Common myeloid progenitor, CD34-positive (primary cell): ENCODE measurements at regions not wholly inside any gene's neighbourhood (a gene's known extent, or its start where the extent isn't known, plus 50 kb on each side); places are given as distances from the start of the nearest gene placed in this dataset.

Source experiments
- CTCF ChIA-PET: fragments of 350-600 bp; sonication (Branson Sonifier 250); formaldehyde crosslinking; loops from one replicate; lab custom pipeline; 2021; ENCODE audit warnings: antibody characterized with exemption; lab: Charles Lee
- POLR2A ChIA-PET: fragments of 350-600 bp; sonication (Branson Sonifier 250); formaldehyde crosslinking; loops from one replicate; lab custom pipeline; 2021; ENCODE audit warnings: antibody characterized with exemption; lab: Charles Lee
- DNase-seq, 3 donors: peaks; one replicate each; pipeline versions ENCODE4 v3.0.0 to v3.0.0-alpha.2; 2013
- H3K27ac ChIP-seq, 2 experiments: 1 replicate in 1 of 2; 2 replicates in 1 of 2; pipeline ENCODE4 v1.7.0; 2013; ENCODE audit warnings: inconsistent platforms in 2 of 2, low read length in 2 of 2, mild to moderate bottlenecking in 2 of 2, low read depth in 1 of 2, moderate library complexity in 1 of 2; ENCODE audit not compliant: severe bottlenecking in 2 of 2, insufficient read depth in 1 of 2, poor library complexity in 1 of 2
- H3K27me3 ChIP-seq, 5 experiments: replicated peaks in 2 of 5; 1 replicate in 3 of 5; 2 replicates in 2 of 5; pipeline versions ENCODE4 v1.6.1 to v1.7.0; 2013; ENCODE audit warnings: low read length in 4 of 5, mild to moderate bottlenecking in 2 of 5, moderate library complexity in 2 of 5, inconsistent platforms in 1 of 5; ENCODE audit not compliant: insufficient read depth in 5 of 5, control insufficient read depth in 4 of 5
- H3K36me3 ChIP-seq, 4 experiments: 1 replicate in 2 of 4; 2 replicates in 2 of 4; pipeline versions ENCODE4 v1.6.1 to v1.7.0; 2013; ENCODE audit warnings: low read length in 3 of 4, control low read depth in 1 of 4, mild to moderate bottlenecking in 1 of 4; ENCODE audit not compliant: control insufficient read depth in 4 of 4, insufficient read depth in 4 of 4
- H3K4me1 ChIP-seq, 4 experiments: 1 replicate in 3 of 4; 2 replicates in 1 of 4; pipeline versions ENCODE4 v1.6.1 to v1.7.1; 2013; ENCODE audit warnings: low read length in 3 of 4, mild to moderate bottlenecking in 3 of 4, control low read depth in 1 of 4, inconsistent platforms in 1 of 4, moderate library complexity in 1 of 4; ENCODE audit not compliant: control insufficient read depth in 4 of 4, insufficient read depth in 4 of 4; ENCODE audit errors: control extremely low read depth in 1 of 4
- H3K4me3 ChIP-seq, 7 experiments: 1 replicate in 4 of 7; 2 replicates in 3 of 7; pipeline versions ENCODE4 v1.5.1 to v1.7.0; 2013; ENCODE audit warnings: mild to moderate bottlenecking in 7 of 7, low read length in 6 of 7, moderate library complexity in 6 of 7, inconsistent platforms in 2 of 7, low read depth in 2 of 7, control low read depth in 1 of 7; ENCODE audit not compliant: insufficient read depth in 4 of 7, control insufficient read depth in 1 of 7; ENCODE audit errors: extremely low read depth in 1 of 7
- H3K9me3 ChIP-seq, 5 experiments: 1 replicate in 4 of 5; 2 replicates in 1 of 5; pipeline versions ENCODE4 v1.6.1 to v1.7.1; 2013; ENCODE audit warnings: low read length in 4 of 5, mild to moderate bottlenecking in 2 of 5, inconsistent platforms in 1 of 5, low read depth in 1 of 5, moderate library complexity in 1 of 5; ENCODE audit not compliant: control insufficient read depth in 4 of 5, insufficient read depth in 2 of 5; ENCODE audit errors: control extremely low read depth in 1 of 5
- WGBS: methylation state at CpG from one replicate; pipeline ENCODE4 v1.1.5; 2013; ENCODE audit not compliant: insufficient coverage; 5-methylcytosine and 5-hydroxymethylcytosine counted together

- no peak for DNase-seq
- POLR2A ChIA-PET, result no interaction called here
- CTCF ChIA-PET, result no interaction called here
- 100% methylated on average over 1 of the region's 1 CpG for WGBS
- no peaks in the 10 kb centered on the region for H3K36me3 ChIP-seq
- no peak overlapping the region for H3K27ac ChIP-seq
- peaks cover 0 to 9% (median 4%) of the 10 kb centered on the region in 5 experiments for H3K9me3 ChIP-seq
- H3K27me3 ChIP-seq, result no peaks in the 10 kb centered on the region
- no peak overlapping the region for H3K4me3 ChIP-seq
- no peaks in the 10 kb centered on the region for H3K4me1 ChIP-seq
These were observed 271.3 kb downstream of the PCDH20 start for GRCh38 chr13:61144301-61144700.

DNA sequence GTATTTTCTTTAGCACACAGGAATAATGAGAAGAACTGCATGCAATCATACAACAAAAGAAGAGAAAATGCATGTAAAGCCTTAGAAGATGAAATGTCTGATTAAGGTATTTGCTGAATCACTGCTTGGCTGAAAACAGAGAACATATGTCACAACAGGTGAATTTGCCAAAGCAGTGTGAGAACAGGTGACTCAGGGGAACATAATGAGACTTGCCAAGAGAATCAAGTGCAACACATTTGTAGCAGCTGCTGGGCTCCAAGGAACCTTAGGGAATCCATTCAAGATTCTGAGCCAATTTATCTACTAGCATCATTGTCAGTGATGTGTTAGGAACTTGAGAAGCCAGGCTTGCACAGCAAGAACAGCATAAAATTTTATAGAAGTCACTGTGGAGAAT is 273.1 kb downstream of the PCDH20 start:
- ChIA-PET CTCF (no interaction called here), POLR2A (no interaction called here)
- Histone ChIP-seq H3K4me1 (no peaks in the 10 kb centered on the region), H3K36me3 (no peaks in the 10 kb centered on the region), H3K4me3 (no peak overlapping the region), H3K27ac (no peak overlapping the region), H3K27me3 (no peaks in the 10 kb centered on the region), H3K9me3 (peaks cover 0 to 9% (median 4%) of the 10 kb centered on the region in 5 experiments)
- DNase-seq, result no peak

DNA sequence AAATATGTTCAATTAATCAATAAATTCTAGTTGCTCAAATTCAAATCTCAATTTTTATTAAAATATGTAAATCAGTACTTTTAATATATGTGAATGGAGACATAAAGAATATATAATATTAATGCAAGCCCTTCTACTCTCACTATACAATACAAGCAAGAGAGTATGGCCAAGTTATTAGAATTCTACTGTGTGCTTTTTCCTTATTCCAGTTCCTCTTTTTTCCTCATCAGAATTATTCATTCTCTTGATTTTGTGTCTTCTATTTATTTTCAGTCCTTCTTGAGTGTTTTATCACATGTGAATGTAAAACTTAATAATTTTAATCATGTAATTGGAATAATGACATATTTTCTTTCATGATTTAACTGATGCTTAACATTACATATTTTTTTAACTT is 276.8 kb downstream of the PCDH20 start:
- Histone ChIP-seq H3K27me3 (no peaks in the 10 kb centered on the region), H3K9me3 (no peaks in the 10 kb centered on the region), H3K36me3 (no peaks in the 10 kb centered on the region), H3K4me3 (no peak overlapping the region), H3K27ac (no peak overlapping the region), H3K4me1 (no peaks in the 10 kb centered on the region)
- no peak for DNase-seq
- ChIA-PET POLR2A (no interaction called here), CTCF (no interaction called here)

DNA sequence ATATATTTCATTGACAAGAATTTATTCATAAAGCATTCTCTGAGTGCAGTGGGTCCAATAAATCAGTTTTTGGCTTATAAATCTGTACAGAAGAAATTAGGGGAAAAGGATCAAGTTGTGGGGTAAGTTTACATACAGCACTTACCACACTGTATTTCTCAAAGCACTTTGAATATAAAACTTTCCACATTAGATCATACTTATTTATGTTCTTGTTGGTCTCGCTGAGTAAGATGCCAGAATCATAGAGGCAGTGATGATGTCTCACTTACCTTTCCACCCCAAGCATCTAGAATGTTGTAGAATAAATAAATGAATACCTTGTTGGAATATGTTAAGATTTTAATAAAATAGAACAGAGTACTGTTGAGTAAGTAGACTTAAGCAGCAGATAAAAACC is 279.1 kb downstream of the PCDH20 start:
- no peaks in the 10 kb centered on the region for H3K36me3 ChIP-seq
- WGBS, result no CpG with 5 or more reads among the region's 1 CpG
- H3K9me3 ChIP-seq, result no peaks in the 10 kb centered on the region
- ChIA-PET CTCF (interaction anchor here (1.3 kb wide), 1 partner anchor 20 kb away, joined by 3 read pairs; no protein-coding TSS in a partner anchor), POLR2A (no interaction called here)
- H3K27me3 ChIP-seq, result no peaks in the 10 kb centered on the region
- no peaks in the 10 kb centered on the region for H3K4me1 ChIP-seq
- no peak overlapping the region for H3K27ac ChIP-seq
- H3K4me3 ChIP-seq, result no peak overlapping the region
- no peak for DNase-seq

- ChIA-PET CTCF (interaction anchor here (1.3 kb wide), 1 partner anchor 21 kb away, joined by 3 read pairs; no protein-coding TSS in a partner anchor), POLR2A (no interaction called here)
- Histone ChIP-seq H3K27me3 (no peaks in the 10 kb centered on the region), H3K4me1 (no peaks in the 10 kb centered on the region), H3K4me3 (no peak overlapping the region), H3K27ac (no peak overlapping the region), H3K36me3 (no peaks in the 10 kb centered on the region), H3K9me3 (no peaks in the 10 kb centered on the region)
- WGBS, result 100% methylated on average over 1 of the region's 4 CpGs
- DNase-seq, result no peak
These were observed 279.6 kb downstream of the PCDH20 start for GRCh38 chr13:61136093-61136492.

- H3K36me3 ChIP-seq, result no peaks in the 10 kb centered on the region
- CTCF ChIA-PET, result interaction anchor here (1.3 kb wide), 1 partner anchor 21 kb away, joined by 3 read pairs; no protein-coding TSS in a partner anchor
- no peaks in the 10 kb centered on the region for H3K27me3 ChIP-seq
- no peaks in the 10 kb centered on the region for H3K4me1 ChIP-seq
- no peak overlapping the region for H3K4me3 ChIP-seq
- POLR2A ChIA-PET, result no interaction called here
- no CpG with 5 or more reads among the region's 2 CpGs for WGBS
- no peak overlapping the region for H3K27ac ChIP-seq
- no peak for DNase-seq
- no peaks in the 10 kb centered on the region for H3K9me3 ChIP-seq
These were observed 280.1 kb downstream of the PCDH20 start for GRCh38 chr13:61135583-61135982.

DNA sequence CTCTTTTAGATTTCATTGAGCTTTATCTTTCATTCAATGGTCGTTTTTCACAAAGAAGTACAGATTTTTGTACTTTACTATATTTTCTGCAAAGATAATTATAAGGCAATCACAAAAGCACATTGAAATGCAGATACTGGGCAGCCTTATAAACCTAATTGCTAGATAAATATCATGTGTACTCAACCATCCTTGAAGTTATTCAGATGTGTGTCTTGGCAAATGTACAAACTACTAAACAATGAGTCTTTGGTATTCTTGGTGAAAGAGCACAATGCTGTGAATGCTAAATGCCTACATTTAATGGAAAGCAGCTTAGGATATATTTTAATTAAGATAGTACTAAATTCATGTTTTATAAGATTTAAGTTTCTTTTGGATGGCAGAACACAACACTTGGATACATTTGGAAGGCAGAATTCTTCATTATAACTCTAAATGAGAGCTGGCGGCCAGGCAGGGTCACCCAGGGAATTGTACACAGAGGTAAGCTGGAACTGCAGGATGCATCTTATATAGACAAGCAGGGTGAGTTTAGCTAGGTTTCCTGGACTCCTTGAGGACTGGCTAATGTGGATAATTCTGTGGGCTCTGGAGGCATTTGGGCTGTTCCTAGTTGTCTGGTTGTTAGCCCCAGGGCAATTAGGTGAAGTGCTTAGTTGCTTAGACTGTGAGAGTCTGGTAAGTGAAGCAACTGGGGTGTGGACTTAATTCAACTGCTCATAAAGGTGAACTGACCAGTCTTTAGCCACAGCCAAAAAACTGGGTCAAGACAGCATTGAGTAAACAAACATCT is 286.6 kb downstream of the PCDH20 start:
- H3K9me3 ChIP-seq, result no peaks in the 10 kb centered on the region
- POLR2A ChIA-PET, result no interaction called here
- H3K27ac ChIP-seq, result no peak overlapping the region
- H3K4me3 ChIP-seq, result no peak overlapping the region
- WGBS, result 100% methylated on average over 1 of the region's 2 CpGs
- CTCF ChIA-PET, result no interaction called here
- H3K4me1 ChIP-seq, result no peaks in the 10 kb centered on the region
- no peaks in the 10 kb centered on the region for H3K27me3 ChIP-seq
- no peak for DNase-seq
- H3K36me3 ChIP-seq, result no peaks in the 10 kb centered on the region
